KG1 (cell line): ENCODE measurements at regions not wholly inside any gene's neighbourhood (a gene's known extent, or its start where the extent isn't known, plus 50 kb on each side); places are given as distances from the start of the nearest gene placed in this dataset.

ENCODE experiments used
- DNase-seq: peaks from one replicate; lab custom pipeline; 2025; lab: John Stamatoyannopoulos, UW

DNA sequence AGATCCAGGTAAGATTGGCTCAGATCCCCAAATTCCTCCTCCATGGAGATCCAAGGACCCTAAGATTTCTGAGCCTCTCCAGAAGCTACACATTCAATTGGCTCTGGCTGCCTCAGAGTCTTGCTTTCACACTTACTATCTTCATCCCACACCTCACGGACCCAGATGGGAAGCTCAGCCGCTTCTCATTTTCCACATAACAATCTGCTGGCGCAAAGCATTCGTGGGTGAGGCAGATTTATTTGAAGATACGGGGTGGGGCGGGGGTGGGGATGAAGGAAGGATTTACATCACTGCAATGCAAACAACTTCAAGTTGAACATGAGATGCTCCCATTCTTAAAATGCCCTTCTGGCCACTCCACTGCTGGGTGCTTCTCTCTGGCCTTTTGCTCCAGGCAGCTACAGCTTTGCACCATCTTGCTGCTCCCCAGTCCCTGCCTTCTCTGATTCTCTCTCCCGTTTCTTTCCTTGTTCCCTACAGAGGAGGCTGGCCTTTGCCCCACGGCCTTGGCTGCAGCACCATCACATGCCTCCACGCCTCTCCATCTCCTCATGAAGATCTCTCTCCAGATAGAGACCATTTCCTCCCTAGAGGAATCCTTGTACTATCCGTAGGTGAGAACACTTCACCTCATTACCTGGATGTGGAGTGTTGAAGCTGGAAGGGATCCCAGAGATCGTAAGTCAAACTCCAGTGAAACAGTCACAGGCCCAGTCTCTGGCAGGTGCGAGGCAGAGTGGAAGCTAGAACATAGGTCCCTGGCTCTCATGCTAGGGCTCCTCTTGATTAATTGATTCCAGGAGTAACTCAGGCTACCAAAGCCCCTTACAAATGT is 175.9 kb downstream of the RPLP1 start:
- DNase-seq: no peak

DNA sequence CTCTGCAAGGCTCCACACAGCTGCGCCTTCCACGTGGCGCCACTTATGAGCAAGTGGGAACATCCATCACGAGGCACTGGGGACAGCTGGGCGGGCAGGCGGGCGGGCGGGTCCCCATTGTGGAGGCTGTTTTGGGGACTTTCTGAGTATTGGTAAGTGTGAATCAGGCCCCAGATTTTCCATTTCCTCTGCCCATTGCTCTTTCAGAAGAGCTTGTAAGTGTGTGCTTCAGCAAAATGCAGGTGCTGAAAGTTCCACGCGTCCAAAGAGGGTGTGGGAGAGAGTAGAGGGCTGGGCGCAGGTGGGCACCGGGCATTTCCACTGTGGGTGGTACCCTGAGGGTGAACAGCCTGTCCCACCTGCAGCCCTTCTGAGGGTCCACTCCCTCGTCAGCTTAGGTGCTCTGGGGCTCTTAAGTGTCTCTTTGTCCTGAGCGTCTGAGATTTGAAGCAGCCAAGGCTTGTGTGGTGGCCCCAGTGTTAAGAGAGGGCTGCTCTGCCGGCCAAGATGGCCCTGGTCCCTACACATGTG is 177.1 kb downstream of the RPLP1 start:
- DNase-seq: no peak

DNA sequence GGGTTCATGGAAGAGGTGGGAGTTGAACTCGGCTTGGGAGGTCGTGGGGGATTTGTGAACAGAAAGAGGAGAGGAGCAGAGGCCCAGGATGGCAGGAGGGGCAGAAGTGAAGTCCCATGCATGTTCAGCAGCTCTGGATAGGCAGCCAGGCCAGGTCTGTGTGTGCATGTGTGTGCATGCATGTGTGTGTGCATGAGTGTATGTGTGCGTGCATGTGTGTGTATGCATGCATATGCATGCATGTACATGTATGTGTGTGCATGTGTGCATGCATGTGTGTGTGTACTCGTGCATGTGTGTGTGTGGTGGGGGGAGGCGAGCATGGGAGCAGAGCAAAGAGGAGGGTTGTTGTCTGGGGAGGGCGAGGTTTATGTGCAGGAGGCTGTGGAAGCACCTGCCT is 178.4 kb downstream of the RPLP1 start:
- DNase-seq: no peak

DNA sequence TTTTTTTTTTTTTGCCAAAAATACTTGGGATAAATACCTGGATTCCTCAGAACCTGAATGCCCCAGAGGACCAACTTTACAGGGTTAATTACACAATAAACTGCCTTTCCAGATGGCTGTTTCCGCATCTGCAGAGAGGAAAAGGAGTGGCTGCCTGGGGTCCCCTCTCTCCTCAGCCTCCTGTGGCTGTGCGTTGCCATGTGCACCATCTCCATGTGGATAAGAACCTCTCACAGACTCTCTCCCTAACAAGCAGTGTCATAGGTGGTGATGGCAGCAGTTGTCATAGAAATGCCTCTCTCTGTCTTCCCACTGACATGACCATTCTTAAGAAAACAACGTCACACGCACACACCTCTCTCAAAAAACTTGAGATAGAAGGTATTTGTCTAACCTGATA is 179.4 kb downstream of the RPLP1 start:
- DNase-seq: no peak

DNA sequence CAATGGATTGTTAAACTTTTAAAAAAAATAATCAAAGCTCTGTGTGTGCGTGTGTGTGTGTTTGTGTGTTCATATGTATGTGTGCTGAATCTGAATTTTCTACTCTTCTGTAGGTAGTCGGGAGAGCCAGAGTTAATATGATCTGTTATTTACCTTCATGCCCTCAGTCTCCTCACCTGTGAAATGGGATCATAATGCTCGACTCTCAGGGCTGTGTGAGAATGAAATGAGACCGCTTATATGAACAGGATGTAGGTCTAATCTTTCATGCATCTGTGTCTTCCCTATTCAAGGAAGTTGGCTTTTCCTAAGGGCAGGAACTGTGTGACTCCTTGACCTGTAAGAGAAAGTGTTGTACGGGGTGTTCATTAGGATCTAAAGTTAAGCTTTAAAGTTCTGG is 182.2 kb downstream of the RPLP1 start:
- no peak for DNase-seq

DNA sequence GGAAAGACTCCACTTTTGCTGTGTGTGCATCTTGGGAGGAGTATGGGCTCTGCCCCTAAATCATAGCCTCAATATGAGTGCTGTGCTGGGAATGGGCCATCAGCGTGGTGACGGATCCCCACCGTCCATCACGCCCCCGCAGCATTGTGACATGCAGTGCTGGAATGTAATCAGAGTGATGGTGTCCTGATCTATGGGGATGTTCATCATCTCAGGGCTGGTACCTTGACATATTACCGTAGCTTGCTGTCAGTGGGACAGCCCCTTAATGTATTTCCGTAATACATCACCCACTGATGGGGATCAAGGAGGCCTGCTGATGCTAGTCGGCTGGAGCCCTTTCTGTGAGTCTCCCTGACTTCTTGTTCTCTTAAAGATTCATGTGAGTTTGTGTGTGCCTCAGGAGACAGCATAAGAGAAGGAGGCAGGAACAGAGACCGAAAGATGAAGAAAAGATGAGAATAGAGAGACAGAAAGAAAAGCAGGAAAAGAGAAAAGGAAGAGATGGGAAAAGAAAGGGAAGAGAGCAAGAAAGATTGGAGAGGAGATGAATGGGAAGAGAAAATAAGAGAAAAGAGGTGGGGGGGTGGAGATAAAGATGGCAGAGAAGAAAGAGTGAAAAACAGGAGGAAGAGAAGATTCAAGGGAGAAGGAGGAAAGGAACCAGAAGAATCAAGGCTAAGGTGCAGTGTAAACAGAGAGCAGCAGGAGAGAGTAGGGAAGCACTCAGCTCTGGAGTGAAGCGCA is 183.7 kb downstream of the RPLP1 start:
- no peak for DNase-seq

DNA sequence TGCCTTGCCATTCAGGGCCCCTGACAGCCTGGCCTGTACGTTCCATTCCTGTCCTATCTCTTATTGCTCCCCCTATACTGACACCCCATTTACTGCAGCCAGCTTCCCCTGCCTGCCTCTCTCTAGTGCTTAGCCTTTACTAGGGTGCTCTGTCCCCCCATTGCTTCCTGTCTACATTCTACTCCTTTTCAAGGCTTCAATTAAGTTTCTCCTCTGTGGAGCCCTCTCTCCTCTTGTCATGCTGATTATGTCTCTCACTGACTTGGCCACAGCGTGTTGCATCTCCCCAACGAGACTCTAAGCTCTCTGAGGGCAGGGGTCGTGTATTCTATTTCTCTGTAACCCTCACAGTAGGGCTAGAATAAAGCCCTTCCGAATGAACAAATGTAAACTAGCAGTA is 185.2 kb downstream of the RPLP1 start:
- no peak for DNase-seq

DNA sequence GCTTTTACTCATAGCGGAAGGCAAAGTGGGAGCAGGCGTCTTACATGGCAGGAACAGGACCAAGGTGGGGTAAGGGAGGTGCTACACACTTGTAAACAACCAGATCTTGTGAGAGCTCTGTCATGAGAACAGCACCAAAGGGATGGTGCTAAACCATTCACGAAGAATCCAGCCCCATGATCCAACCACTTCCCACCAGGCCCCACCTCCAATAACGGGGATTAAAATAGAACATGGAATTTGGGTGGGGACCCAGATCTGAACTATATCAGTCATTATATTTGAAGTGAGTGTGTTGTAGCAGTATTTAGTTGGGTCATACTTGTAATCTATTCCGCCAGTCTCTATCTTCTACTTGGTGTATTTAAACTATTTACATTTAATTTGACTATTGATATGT is 190.9 kb downstream of the RPLP1 start:
- no peak for DNase-seq

DNA sequence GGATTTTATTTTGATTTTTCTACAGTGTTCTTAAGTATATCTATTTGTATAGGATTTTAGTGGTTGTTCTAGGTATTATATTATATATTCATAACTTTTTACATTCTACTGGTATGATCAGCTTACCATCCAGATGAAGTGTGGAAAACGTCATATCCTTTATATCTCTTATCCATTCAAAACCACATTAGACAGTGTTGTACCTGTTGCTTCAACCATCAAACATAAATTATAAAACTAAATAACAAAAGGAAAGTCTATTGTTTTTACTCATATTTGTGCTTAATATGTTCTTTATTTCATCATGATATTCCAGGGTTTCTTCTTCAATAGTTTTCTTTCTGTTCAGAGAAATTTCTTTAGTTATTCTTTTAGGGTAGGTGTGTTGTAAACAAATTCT is 191.4 kb downstream of the RPLP1 start:
- no peak for DNase-seq

DNA sequence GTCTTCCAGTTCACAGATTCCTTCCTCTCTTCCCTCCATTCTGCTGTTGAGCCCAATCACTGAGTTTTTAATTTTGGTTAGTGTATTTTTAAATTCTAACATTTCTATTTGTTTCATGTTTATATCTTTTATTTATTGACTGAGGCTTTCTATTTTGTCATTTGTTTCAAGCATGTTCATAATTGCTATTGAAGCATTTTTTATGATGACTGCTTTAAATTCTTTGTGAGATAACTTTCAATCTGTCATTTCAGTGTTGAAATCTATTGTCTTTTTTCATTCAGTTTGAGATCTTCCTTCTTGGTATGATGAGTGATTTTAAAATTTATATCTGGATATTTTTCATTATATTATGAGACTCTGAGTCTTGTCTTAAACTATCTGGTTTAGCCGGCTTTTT is 192.3 kb downstream of the RPLP1 start:
- no peak for DNase-seq

DNA sequence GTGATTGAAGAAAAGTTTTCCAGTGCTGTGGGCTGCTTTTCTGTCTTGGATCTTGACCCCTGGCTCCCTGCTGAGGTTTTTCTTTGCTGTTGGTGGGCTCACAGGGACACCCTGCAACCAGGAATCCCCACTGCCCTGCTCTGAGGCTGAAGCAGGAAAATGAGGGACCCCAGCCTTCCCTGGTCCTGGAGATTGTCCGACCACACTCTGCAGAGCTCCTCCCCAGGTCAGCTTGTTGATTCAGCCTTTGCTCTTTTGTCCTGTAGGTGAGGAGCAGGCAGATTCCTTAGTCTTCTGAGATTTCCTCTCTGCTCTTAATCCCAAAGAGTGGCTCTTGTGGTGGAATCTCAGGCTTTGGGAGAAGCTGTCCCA is 194.5 kb downstream of the RPLP1 start:
- no peak for DNase-seq

DNA sequence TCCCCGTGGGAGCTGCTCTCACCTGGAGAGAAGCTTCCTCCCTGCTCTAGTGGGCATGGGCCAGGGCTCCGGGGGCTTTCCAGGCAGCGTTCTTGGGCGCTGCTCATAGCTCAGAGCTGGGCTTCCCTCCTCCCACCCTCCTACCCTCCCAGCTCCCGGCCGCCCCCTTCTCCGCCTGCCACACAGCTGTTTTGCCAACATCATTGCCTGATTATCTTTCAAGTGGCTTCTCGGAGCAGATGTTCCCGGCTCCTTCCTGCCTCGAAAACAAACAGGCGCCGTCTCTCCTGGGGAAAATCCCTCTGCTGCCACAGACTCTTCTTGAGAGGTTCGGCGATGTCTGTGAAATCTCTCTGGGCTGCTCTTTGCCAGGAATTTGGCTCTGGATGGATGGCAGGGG is 195.6 kb downstream of the RPLP1 start:
- no peak for DNase-seq

DNA sequence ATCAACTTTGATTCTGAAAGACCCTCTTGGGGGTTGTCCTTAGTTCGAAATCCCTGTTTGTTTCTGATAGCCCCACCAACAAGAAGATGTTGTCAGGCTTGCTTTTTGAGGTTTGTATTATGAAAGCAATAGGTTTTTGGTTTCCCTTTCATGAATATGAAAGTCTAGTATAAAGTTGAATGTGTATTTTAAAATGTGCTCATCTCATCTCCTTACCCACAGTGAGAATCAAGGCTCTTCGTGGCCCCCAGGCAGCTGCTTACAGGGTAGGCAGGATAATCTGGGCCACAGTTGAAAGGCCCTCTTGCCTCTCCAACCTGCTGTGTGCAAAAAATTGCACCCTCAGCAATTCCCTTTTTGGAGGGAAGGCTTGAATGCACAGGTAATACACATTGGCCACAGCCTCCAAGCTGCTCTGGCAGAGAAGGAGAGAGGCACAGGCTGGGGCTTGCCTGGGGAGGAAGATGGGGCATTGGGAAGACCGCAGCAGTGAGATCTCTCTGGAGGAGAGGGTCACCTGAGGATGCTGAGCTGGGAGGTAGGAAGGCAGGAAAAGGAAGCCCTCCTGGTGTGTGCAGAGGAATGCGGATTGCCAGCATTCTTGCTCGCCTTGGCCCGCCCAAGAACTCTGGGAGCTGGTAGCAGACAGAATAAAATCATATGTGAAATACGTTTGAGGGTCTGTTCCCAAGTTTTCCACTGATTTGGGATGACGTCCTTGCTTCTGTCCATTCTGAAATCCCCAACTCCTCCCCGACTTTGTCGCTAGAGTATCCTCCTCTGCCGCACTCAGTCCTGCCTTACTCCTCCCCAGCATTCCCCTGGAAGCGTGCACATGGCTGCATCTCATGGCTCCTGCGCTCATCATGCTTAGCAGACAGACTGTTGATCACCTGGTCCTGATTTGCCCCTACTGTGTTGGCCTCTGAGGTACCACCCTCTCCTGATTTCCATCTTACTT is 196.4 kb downstream of the RPLP1 start:
- DNase-seq: no peak

DNA sequence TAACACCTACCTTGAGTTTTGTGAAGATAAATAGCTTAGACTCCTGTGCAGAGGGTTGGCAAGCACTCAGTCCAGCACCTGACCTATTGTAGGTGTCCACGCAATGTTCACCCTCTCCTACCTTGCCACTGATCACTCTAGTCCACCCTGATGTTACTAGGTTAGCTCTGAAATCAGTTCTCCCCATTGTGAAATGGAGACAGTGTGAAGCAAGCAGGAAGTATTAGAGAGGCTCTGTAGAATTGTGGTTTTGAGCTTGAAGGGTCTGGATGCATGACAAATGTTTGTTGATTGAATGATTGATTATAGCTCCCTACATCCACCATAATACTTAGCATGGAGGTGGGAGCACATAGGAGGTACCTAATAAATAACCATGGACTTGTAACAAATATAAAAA is 199.7 kb downstream of the RPLP1 start:
- DNase-seq: no peak

DNA sequence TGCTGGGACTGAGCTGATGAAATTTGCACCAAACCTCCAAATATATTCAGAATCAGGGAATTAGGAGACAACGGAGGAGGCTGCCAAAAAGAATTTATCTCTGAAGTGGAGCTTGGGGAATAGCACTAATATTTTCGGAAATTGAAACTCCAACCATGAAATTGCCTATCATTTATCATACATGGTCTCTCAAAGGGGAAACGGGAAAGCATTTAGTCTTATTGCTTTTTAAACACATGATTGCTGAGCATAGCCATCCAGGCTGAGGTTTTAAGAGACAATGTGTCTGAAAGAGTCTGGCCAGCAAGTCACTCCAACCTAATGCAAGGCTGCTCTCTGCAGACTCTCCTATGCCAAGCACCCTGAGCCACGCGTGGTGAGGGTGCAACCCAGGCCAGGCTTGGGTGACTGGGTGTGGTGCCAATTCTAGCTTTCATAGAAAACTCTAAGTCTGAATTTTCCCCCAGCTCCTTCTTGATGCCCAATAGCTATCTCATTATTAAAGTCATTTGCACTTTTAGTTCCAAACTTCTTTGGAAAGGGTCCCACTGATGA is 200.2 kb downstream of the RPLP1 start:
- no peak for DNase-seq

DNA sequence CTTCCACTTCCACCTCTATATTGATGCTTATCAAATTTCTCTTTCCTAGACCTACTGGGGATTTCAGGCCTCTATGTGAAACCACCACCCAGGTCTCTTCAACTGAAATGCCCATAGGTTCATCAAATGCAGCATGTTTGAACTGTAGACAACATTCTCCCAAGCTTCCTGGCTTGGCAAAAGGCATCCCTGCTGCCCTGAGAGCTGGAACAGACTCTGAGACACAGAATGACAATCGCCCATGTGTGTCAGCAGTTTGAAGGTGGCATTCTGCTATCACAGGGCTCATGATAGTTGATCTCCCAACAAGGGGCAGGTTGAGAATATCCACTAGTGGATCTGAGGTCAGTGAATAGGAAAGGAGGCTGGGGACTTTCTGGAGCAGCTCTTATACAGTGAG is 200.7 kb downstream of the RPLP1 start:
- DNase-seq: no peak

DNA sequence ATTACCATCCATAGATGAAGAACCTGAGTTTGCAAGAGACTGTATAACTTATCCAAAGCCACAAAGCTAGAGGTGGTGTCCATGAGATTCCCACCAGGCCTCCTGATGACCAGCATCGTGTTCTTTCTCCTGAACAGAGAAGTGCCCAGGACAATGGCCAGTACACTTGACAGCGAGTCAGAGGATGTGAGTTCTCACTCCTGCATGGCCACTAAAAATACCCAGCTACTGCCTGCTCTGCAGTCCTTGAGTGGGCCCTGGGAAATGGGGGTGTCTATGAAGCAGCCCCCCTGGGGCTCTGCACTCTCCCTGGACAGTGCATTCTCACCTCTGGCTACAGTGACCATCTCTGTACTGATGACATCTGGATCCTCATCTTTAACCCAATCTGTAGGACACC is 201.2 kb downstream of the RPLP1 start:
- DNase-seq: no peak

DNA sequence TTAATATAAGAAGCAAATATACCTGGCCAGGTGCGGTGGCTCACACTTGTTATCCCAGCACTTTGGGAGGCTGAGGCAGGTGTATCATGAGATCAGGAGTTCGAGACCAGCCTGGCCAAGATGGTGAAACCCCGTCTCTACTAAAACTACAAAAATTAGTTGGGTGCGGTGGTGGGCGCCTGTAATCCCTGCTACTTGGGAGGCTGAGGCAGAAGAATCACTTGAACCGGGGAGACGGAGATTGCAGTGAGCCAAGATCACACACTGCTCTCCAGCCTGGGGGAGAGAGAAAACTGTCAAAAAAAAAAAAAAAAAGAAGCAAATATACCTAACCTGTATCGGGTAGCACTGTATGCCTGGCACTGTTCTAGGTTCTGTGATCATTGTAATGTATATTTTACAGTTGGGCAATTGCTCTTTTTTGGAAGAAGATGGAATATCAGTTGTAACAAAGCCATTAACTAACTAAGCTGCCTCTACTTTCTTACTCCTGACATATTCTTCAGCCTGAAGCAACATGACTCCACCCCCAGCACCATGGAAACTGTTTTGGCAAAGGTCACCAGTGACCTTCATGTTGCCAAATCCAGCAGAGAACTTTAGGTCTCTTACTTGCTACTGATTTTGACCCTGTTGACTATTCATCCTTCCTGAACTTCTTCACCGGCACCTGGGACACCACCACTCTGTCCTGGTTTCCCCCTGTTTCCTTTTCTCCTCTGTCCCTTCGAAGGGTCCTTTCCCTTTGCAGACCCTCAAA is 203.8 kb downstream of the RPLP1 start:
- no peak for DNase-seq

DNA sequence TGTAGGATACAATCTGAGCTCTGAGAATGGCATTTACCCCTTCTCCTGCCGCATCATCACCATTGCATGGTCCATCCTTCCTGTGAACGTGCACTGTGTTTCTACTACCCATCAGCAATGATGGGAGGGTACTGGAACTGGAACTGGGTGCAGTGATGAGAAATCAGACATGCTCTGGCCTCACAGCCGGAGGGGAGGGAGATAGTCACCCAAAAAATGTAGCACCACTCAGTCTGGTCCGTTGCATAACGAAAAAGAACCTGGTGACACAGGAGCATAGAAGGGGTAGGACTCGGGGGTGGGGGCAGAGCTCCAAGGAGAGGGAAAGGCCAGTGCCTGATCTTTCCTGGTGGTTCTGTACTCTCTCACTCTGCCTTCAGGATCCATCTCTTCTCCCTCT is 205.0 kb downstream of the RPLP1 start:
- DNase-seq: no peak

DNA sequence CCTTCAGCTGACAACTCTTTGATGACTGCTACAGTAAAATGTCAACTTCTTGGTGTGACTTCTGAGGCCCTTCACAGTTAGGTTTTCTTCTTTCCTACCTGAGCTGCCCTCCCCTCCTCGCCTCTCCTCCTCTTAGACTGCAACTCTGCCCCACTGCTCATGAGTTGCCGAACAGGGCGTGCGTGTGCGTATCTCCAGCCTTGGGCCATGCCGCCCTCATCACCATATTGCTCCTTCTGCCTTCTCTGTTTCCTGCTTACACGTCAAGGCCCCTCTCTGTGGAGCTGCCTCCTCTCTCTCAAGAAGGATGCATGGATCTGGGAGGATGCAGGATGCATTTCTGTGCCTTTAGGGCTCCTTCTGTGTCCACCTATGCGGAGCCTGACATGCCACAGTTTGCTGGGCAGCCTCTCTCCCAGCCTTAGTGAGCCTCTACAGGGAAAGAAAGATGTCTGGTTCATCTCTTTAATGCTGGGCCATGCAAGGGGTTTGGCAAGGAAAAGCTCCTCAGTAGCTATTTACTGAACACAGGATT is 205.9 kb downstream of the RPLP1 start:
- no peak for DNase-seq

DNA sequence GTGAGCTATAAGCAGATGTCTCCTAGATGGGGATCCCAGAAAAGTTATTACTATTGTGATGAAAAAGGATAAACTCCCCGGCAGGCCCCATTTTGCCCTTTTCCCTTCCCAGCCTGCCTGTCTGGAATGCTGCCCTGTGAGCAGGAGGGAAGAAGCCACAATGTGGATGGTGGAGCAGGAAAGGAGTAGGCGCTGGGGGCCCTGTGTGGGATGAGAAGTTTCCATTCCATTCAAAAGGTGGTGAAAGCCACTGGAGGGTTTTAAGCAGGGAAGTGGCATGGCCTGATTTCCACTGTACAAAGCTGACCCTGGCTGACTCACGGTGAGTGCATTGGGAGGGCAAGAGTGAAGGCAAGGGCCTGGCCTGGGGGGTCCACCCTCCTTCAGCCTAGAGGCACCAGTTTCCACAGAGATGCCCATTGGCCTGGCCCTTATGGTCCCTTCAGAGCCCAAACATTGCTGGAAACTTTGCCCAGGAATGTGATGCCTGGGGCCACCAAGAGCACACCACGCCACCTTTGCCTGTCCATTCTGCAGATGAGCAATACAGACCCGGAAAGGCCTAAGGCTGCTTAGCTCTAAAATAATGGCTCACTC is 206.9 kb downstream of the RPLP1 start:
- DNase-seq: no peak
